Thoracic aorta (tissue), 2 donors: ENCODE measurements at regions not wholly inside any gene's neighbourhood (a gene's known extent, or its start where the extent isn't known, plus 50 kb on each side); places are given as distances from the start of the nearest gene placed in this dataset.

Experiments used
- ATAC-seq: fragments of 150-250 bp; one replicate; pipeline ENCODE4 v1.8.0; 2017; ENCODE audit warnings: low read depth; ENCODE audit not compliant: insufficient number of reproducible peaks, low FRiP score
- DNase-seq: peaks from one replicate; pipeline ENCODE4 v3.0.0-alpha.2; 2020; ENCODE audit warnings: low spot score
- H3K27ac ChIP-seq, 2 donors: fragments of 200-600 bp; sonication (generic); 1 replicate in 1 of 2; 2 replicates in 1 of 2; pipeline ENCODE4 v1.5.1; 2016; ENCODE audit warnings: mild to moderate bottlenecking in 2 of 2, moderate library complexity in 2 of 2
- H3K27me3 ChIP-seq: fragments of 200-600 bp; sonication (generic); replicated peaks from 2 replicates; pipeline ENCODE4 v1.6.0; 2016; ENCODE audit warnings: mild to moderate bottlenecking; ENCODE audit not compliant: insufficient read depth
- H3K36me3 ChIP-seq: fragments of 200-600 bp; sonication (generic); one replicate; pipeline ENCODE4 v1.5.1; 2016
- H3K4me1 ChIP-seq, 2 donors: fragments of 200-600 bp; sonication (generic); 1 replicate in 1 of 2; 2 replicates in 1 of 2; pipeline versions ENCODE4 v1.5.1 to v1.6.0; 2016; ENCODE audit warnings: low read depth in 2 of 2, mild to moderate bottlenecking in 1 of 2; ENCODE audit not compliant: control insufficient read depth in 1 of 2
- H3K4me3 ChIP-seq: fragments of 200-600 bp; sonication (generic); 2 replicates; pipeline ENCODE4 v1.5.1; 2016; ENCODE audit warnings: mild to moderate bottlenecking
- H3K9me3 ChIP-seq: fragments of 200-600 bp; sonication (generic); 2 replicates; pipeline ENCODE4 v1.5.1; 2016
- TF ChIP-seq, protein P1 (sequence below): fragments of 200-600 bp; sonication (generic); IDR thresholded peaks from one replicate; pipeline ENCODE4 v1.5.1; 2019; ENCODE audit warnings: antibody characterized with exemption

DNA sequence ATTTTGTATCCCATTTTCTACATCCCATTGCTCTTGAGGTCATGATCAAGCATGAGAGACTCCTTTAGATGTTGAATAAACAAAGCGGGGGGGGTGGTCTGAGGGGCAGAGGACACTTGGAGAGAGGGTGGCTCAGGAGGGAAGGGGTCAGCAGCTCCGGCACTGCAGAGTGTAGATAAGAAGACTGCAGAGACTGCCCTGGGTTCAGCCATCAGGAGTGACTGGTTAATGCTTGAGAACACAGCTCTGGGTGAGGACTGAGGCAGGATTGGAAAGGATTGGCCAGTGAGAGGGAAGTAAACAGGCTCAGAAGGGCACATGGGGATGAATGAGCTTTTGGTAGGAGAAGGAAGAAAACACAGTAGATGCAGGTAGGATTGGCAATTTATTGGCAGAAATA, 205.3 kb upstream of the CNR1 start:
- no peaks in the 10 kb centered on the region for H3K9me3 ChIP-seq
- ATAC-seq (no peak), DNase-seq (no peak)
- H3K27me3 ChIP-seq: no peaks in the 10 kb centered on the region
- no peaks in the 10 kb centered on the region for H3K36me3 ChIP-seq
- H3K4me1 ChIP-seq: peaks cover 10 to 33% of the 10 kb centered on the region in 2 donors
- H3K4me3 ChIP-seq: no peak overlapping the region
- H3K27ac ChIP-seq: no peak overlapping the region
- TF ChIP-seq, protein P1, sequence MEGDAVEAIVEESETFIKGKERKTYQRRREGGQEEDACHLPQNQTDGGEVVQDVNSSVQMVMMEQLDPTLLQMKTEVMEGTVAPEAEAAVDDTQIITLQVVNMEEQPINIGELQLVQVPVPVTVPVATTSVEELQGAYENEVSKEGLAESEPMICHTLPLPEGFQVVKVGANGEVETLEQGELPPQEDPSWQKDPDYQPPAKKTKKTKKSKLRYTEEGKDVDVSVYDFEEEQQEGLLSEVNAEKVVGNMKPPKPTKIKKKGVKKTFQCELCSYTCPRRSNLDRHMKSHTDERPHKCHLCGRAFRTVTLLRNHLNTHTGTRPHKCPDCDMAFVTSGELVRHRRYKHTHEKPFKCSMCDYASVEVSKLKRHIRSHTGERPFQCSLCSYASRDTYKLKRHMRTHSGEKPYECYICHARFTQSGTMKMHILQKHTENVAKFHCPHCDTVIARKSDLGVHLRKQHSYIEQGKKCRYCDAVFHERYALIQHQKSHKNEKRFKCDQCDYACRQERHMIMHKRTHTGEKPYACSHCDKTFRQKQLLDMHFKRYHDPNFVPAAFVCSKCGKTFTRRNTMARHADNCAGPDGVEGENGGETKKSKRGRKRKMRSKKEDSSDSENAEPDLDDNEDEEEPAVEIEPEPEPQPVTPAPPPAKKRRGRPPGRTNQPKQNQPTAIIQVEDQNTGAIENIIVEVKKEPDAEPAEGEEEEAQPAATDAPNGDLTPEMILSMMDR: no peak

GRCh38 chr6:88370127-88370710, 204.1 kb upstream of the CNR1 start:
- H3K27me3 ChIP-seq: no peaks in the 10 kb centered on the region
- no peak overlapping the region for H3K27ac ChIP-seq
- H3K4me3 ChIP-seq: no peak overlapping the region
- H3K9me3 ChIP-seq: no peaks in the 10 kb centered on the region
- H3K36me3 ChIP-seq: no peaks in the 10 kb centered on the region
- no peak for DNase-seq
- TF ChIP-seq, protein P1: no peak
- no peak for ATAC-seq
- peaks cover 11 to 38% of the 10 kb centered on the region in 2 donors for H3K4me1 ChIP-seq

DNA sequence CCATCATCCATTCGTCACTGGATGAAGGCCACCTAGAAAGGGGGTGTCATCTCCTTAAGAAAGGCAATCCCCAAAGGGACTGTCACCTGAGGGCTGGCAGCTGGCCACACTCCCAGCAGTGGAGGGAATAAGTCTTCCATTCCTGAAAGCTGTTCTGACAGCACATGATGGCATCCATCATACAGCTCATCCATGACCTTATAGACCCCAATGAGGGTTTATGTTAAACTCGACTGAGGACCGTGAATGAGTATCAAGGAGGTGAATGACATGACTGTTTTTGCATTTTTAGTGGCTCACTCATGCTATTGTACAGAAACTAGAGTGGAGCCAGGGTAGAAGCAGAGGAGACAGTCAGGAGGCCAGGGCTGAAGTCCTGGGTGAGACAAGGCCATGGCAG, 203.1 kb upstream of the CNR1 start:
- DNase-seq: no peak

GRCh38 chr6:88368071-88368787, 202.1 kb upstream of the CNR1 start:
- peak; percentile 13 for DNase-seq
- Histone ChIP-seq H3K36me3 (no peaks in the 10 kb centered on the region), H3K4me3 (no peak overlapping the region), H3K4me1 (peaks cover 13 to 45% of the 10 kb centered on the region in 2 donors), H3K9me3 (no peaks in the 10 kb centered on the region), H3K27me3 (no peaks in the 10 kb centered on the region), H3K27ac (peak overlapping the region; percentile 3 to 31)
- TF ChIP-seq, protein P1: no peak
- peak; percentile 52 for ATAC-seq

More for the DNA sequence above, 203.1 kb upstream of the CNR1 start:
- Histone ChIP-seq H3K4me3 (no peak overlapping the region), H3K9me3 (no peaks in the 10 kb centered on the region), H3K27me3 (no peaks in the 10 kb centered on the region), H3K36me3 (no peaks in the 10 kb centered on the region), H3K27ac (no peak overlapping the region), H3K4me1 (peaks cover 13 to 45% of the 10 kb centered on the region in 2 donors)
- no peak for ATAC-seq
- TF ChIP-seq, protein P1: no peak

DNA sequence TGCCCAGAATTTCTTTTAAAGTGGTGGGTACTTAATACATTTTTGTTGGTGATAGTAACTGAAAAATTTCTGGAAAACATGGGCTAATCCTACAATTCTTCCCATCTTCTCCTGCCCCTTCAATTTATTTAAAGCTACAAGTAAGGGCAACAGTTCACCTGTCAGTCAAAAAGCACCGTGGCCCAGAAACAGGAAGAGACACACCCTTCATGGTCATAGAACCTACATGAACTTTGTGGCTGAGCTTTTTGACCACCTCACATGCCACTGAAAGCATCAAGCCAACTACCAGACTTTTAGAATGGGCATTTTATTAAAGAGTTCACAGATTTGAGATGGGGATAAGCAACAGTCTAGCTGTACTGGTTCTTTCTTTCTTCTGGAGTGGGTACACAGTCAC, 201.1 kb upstream of the CNR1 start:
- TF ChIP-seq, protein P1: no peak
- Histone ChIP-seq H3K36me3 (no peaks in the 10 kb centered on the region), H3K4me3 (no peak overlapping the region), H3K9me3 (no peaks in the 10 kb centered on the region), H3K27ac (peak overlapping the region; percentile 3 to 31), H3K4me1 (peaks cover 13 to 45% of the 10 kb centered on the region in 2 donors), H3K27me3 (no peaks in the 10 kb centered on the region)
- no peak for DNase-seq
- no peak for ATAC-seq
